ENCODE measurements at regions not wholly inside any gene's neighbourhood (a gene's known extent, or its start where the extent isn't known, plus 50 kb on each side); places are given as distances from the start of the nearest gene placed in this dataset.

DNA sequence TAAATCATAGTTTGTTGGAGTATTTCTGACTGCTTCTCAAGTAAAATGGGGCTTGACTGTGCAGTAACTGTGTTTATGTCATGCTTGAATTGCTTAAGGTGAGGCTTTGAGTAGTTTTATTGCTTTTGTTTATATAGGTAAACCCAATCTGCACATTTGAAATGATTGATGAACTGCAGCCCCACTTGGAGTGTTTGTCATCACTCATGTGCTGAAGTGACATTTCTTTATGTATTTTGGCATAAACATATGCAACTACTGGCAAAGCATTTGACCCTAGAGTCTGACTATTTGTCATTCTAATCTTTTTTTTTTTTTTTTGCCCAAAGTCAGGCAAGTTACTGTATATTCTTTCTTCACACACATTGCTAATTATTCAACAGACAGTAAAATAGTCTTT is 491.4 kb upstream of the POU3F2 start:
- DNase-seq (ENCODE audit: low spot score in 2 of 2) = no peak
- TF ChIP-seq, protein P1, sequence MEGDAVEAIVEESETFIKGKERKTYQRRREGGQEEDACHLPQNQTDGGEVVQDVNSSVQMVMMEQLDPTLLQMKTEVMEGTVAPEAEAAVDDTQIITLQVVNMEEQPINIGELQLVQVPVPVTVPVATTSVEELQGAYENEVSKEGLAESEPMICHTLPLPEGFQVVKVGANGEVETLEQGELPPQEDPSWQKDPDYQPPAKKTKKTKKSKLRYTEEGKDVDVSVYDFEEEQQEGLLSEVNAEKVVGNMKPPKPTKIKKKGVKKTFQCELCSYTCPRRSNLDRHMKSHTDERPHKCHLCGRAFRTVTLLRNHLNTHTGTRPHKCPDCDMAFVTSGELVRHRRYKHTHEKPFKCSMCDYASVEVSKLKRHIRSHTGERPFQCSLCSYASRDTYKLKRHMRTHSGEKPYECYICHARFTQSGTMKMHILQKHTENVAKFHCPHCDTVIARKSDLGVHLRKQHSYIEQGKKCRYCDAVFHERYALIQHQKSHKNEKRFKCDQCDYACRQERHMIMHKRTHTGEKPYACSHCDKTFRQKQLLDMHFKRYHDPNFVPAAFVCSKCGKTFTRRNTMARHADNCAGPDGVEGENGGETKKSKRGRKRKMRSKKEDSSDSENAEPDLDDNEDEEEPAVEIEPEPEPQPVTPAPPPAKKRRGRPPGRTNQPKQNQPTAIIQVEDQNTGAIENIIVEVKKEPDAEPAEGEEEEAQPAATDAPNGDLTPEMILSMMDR (IDR thresholded peaks at IDR 0.05) = no peak
- intact Hi-C loops (cut with DNase I) = no loop called here

DNA sequence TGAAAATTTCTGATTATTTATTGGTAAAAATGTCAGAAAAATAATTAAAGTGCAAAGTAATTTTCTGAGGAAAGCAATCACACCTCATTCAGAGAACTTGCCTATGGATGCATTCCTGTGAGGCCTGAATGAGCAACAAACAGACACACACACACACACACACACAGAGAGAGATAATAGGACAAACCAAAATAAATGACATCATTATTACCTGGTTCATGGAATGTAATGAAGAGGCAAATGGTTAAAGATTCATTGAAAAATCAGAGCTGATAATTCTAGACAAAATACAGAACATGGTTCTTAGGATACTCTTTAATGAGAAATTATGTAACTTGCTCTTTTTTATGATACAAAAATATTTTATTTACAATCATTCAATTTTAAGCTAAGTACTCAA is 490.6 kb upstream of the POU3F2 start:
- intact Hi-C loops (cut with DNase I) = no loop called here
- no peak for DNase-seq (ENCODE audit: low spot score in 2 of 2)
- no peak overlapping the region for H3K27ac ChIP-seq
- H3K4me3 ChIP-seq = no peak overlapping the region
- no peaks in the 10 kb centered on the region for H3K4me1 ChIP-seq
- H3K9me3 ChIP-seq = no peaks in the 10 kb centered on the region
- TF ChIP-seq, protein P1 (IDR thresholded peaks at IDR 0.05) = no peak
- no peaks in the 10 kb centered on the region for H3K36me3 ChIP-seq
- H3K27me3 ChIP-seq = no peaks in the 10 kb centered on the region

More for the DNA sequence above, 491.4 kb upstream of the POU3F2 start:
- H3K9me3 ChIP-seq = no peaks in the 10 kb centered on the region
- no peaks in the 10 kb centered on the region for H3K4me1 ChIP-seq
- no peaks in the 10 kb centered on the region for H3K36me3 ChIP-seq
- H3K27me3 ChIP-seq = no peaks in the 10 kb centered on the region
- no peak overlapping the region for H3K4me3 ChIP-seq
- no peak overlapping the region for H3K27ac ChIP-seq

DNA sequence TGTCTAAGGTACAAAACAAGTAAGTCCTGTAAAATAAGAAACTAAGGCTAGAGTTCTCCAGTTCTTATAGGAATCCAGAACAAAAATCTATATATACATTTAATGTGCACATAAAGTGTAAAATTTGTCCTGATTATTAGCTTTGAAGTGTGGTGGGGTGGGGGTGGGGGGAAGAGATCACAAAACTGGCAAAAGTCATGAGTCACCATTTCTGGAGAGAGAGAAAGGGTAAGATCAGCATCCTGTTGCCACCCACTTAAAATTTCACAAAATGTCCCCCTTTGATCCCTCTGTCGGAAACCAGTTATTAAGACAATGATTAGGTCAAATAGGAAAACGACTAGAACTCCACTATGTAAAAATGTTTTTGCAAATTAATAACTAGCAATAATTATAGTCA is 482.0 kb upstream of the POU3F2 start:
- intact Hi-C loops (cut with DNase I) = no loop called here
- TF ChIP-seq, protein P1 (IDR thresholded peaks at IDR 0.05) = no peak
- no peaks in the 10 kb centered on the region for H3K9me3 ChIP-seq
- H3K36me3 ChIP-seq = no peaks in the 10 kb centered on the region
- H3K27me3 ChIP-seq = no peaks in the 10 kb centered on the region
- H3K4me3 ChIP-seq = no peak overlapping the region
- H3K4me1 ChIP-seq = no peaks in the 10 kb centered on the region
- H3K27ac ChIP-seq = no peak overlapping the region
- DNase-seq (ENCODE audit: low spot score in 2 of 2) = no peak

DNA sequence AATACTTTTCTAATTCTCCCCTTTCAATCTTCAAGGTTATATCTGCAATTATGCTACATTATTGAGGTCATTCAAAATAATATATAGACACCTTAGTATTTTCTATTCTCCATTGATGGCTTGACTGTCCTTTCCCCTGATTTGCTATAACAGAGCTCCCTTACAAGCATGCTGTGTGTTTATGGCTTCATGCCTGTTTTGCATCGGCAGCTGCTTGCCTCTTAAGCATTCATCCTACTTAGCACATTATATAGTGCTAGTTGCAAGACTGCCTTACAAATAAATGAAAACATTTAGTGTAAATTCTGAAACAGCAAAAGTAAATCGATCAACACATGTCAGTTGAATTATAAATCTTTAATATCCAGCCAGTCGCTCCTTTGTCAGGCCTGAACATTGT is 476.2 kb upstream of the POU3F2 start:
- TF ChIP-seq, protein P1 (IDR thresholded peaks at IDR 0.05) = no peak
- H3K4me3 ChIP-seq = no peak overlapping the region
- no peaks in the 10 kb centered on the region for H3K36me3 ChIP-seq
- intact Hi-C loops (cut with DNase I) = no loop called here
- no peaks in the 10 kb centered on the region for H3K9me3 ChIP-seq
- no peaks in the 10 kb centered on the region for H3K27me3 ChIP-seq
- no peak overlapping the region for H3K27ac ChIP-seq
- DNase-seq (ENCODE audit: low spot score in 2 of 2) = no peak
- no peaks in the 10 kb centered on the region for H3K4me1 ChIP-seq

DNA sequence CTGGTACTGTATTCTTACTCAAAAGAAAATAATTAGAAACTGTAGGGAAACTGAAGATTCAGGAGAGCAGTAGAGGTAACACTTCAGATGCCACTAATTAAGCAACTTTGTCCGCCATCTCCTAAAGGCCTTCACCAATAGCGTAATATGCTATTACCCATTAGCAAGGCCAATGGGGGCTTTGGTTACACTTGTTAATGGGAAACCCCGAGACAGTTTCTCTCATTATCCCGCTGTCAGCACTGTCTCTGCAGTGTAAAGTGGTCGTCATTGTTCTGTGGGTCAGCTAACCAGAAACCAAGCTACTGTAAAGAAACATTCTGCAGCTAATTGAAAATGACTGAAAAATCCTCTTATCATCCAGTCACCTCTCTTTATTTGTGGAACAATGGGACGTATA is 468.0 kb upstream of the POU3F2 start:
- intact Hi-C loops (cut with DNase I) = no loop called here
- no peaks in the 10 kb centered on the region for H3K9me3 ChIP-seq
- H3K36me3 ChIP-seq = no peaks in the 10 kb centered on the region
- H3K4me1 ChIP-seq = no peaks in the 10 kb centered on the region
- no peak overlapping the region for H3K27ac ChIP-seq
- H3K27me3 ChIP-seq = no peaks in the 10 kb centered on the region
- TF ChIP-seq, protein P1 (IDR thresholded peaks at IDR 0.05) = no peak
- no peak for DNase-seq (ENCODE audit: low spot score in 2 of 2)
- no peak overlapping the region for H3K4me3 ChIP-seq

DNA sequence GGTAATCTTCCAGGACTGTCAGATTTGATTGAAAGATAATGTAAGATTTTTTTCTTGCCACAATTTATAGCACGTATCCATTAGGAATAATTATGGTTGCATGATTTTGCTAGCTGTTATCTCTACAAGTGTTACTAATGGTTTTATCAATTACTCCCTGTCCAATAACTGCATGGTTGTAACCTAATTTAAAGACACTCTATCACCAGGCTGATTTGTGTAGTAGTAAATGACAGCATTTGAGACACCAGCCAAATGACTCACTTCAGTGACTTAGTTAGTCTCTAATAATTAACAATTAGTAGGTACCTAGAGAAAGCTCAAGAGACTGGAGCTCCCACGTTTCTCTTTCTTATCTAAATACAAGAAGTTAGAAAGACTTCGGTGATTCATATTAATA is 453.8 kb upstream of the POU3F2 start:
- TF ChIP-seq, protein P1 (IDR thresholded peaks at IDR 0.05) = no peak
- no peak overlapping the region for H3K27ac ChIP-seq
- H3K9me3 ChIP-seq = no peaks in the 10 kb centered on the region
- DNase-seq (ENCODE audit: low spot score in 2 of 2) = no peak
- intact Hi-C loops (cut with DNase I) = no loop called here
- H3K4me3 ChIP-seq = no peak overlapping the region
- H3K36me3 ChIP-seq = no peaks in the 10 kb centered on the region
- H3K27me3 ChIP-seq = no peaks in the 10 kb centered on the region
- no peaks in the 10 kb centered on the region for H3K4me1 ChIP-seq
